GM12872 (cell line): ENCODE measurements at regions not wholly inside any gene's neighbourhood (a gene's known extent, or its start where the extent isn't known, plus 50 kb on each side); places are given as distances from the start of the nearest gene placed in this dataset.

Experiments used
- CTCF ChIP-seq: IDR thresholded peaks from 3 replicates; pipeline ENCODE4 v1.5.1; 2011; ENCODE audit warnings: low read depth, mild to moderate bottlenecking, low read length, moderate library complexity; ENCODE audit not compliant: insufficient read depth

GRCh38 chr9:71303351-71303750 is 181.9 kb upstream of the TRPM3 start:
- TF ChIP-seq CTCF, result no peak

GRCh38 chr9:71302776-71303175 is 181.4 kb upstream of the TRPM3 start:
- no peak for TF ChIP-seq CTCF

- no peak for TF ChIP-seq CTCF
Measured at GRCh38 chr9:71295928-71296327, 174.5 kb upstream of the TRPM3 start.

- TF ChIP-seq CTCF, result no peak
Measured at GRCh38 chr9:71286146-71286545, 164.7 kb upstream of the TRPM3 start.

- peak; percentile 87 for TF ChIP-seq CTCF
Measured at GRCh38 chr9:71285191-71285656, 163.8 kb upstream of the TRPM3 start.

- no peak for TF ChIP-seq CTCF
Measured at GRCh38 chr9:71279151-71279739, 157.8 kb upstream of the TRPM3 start.

- no peak for TF ChIP-seq CTCF
Measured at GRCh38 chr9:71273613-71274012, 152.2 kb upstream of the TRPM3 start.

- no peak for TF ChIP-seq CTCF
Measured at GRCh38 chr9:71271602-71272001, 150.2 kb upstream of the TRPM3 start.
